ENCODE measurements at regions not wholly inside any gene's neighbourhood (a gene's known extent, or its start where the extent isn't known, plus 50 kb on each side); places are given as distances from the start of the nearest gene placed in this dataset.
A peak's percentile ranks its signal among the peaks of the same experiment; 100 is the strongest.

DNA sequence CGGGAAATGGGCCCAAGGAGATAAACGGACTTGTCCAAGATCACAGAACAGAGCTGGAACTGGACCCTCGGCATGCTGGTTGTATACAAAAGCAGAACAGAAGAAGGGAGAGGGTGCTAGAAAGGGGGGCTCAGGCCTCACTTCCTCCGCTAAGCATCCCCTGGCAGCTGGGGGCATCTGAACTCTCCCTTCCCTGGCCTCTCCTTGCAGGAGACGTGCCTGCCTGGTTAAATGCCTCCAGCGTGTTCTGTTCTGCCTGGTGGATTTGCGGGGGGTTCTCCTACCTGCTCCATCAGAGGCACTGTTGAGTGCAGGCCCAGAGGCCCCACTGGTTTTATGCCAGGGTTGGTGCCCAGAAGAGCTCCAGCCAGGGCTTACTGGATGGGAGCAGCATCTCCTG lies 124.7 kb downstream of the ZFP36L2 start:
- H3K4me3 ChIP-seq (ENCODE audit: low read depth, low read length): no peak overlapping the region
- no peaks in the 10 kb centered on the region for H3K27me3 ChIP-seq (ENCODE audit: control insufficient read depth, insufficient read depth, low read length)
- H3K27ac ChIP-seq (ENCODE audit: low read depth, low read length): peak overlapping the region; percentile 98
- H3K9me3 ChIP-seq (ENCODE audit: control insufficient read depth, insufficient read depth, low read length): no peaks in the 10 kb centered on the region
- WGBS (ENCODE audit: insufficient coverage): 46% methylated on average over 6 of the region's 7 CpGs
- peaks cover 66% of the 10 kb centered on the region for H3K4me1 ChIP-seq (ENCODE audit: control insufficient read depth, insufficient read depth, low read length)
- no peaks in the 10 kb centered on the region for H3K36me3 ChIP-seq (ENCODE audit: control insufficient read depth, insufficient read depth, low read length)
- no peak for DNase-seq (ENCODE audit: low read depth in 4 of 6, low spot score in 6 of 6)

DNA sequence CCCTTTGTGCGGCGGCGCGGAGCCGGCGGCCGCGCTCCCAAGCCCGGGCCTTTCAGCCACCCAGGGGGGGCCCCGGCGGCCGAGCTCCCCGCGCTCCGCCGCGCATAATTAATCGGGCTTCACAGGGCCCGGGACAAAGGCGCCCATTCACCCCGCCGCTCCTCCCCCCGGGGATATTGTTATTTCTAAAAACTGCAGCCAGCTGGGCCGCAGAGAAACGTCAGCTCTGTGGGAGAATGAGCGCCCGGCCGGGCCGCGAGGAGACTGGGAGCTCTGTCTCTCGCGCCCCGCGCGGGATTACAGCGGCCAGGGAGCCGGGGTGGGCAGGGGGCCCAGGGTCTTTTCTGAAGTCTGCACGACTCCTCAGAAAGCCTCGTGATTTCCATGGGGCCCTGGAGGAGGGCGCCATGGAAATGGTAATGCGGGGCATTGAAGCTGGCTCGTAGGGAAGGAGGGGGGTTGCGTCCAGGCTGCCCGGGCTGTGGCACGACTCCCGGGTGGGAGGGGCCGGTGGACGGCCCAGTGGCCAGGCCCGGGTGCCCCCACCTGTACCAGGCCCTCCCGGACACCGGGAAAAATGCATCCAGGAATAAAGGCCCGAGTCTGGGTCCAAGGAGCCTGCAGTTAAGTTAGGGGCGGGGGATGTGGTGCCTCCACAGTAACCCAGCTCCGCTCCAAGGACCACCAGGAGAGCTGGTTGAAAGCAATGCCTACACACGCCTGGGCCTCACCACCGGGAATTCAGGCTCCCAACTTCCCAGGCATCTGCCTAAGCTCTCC lies 125.3 kb downstream of the ZFP36L2 start:
- WGBS (ENCODE audit: insufficient coverage): 6% methylated on average over 55 of the region's 56 CpGs
- Histone ChIP-seq H3K4me1 (ENCODE audit: control insufficient read depth, insufficient read depth, low read length) (peaks cover 59% of the 10 kb centered on the region), H3K4me3 (ENCODE audit: low read depth, low read length) (peak overlapping the region; percentile 26), H3K9me3 (ENCODE audit: control insufficient read depth, insufficient read depth, low read length) (no peaks in the 10 kb centered on the region), H3K27me3 (ENCODE audit: control insufficient read depth, insufficient read depth, low read length) (no peaks in the 10 kb centered on the region), H3K36me3 (ENCODE audit: control insufficient read depth, insufficient read depth, low read length) (no peaks in the 10 kb centered on the region), H3K27ac (ENCODE audit: low read depth, low read length) (peak overlapping the region; percentile 98)
- peak; percentile 74 to 96 (median 87) for DNase-seq (ENCODE audit: low read depth in 4 of 6, low spot score in 6 of 6)

DNA sequence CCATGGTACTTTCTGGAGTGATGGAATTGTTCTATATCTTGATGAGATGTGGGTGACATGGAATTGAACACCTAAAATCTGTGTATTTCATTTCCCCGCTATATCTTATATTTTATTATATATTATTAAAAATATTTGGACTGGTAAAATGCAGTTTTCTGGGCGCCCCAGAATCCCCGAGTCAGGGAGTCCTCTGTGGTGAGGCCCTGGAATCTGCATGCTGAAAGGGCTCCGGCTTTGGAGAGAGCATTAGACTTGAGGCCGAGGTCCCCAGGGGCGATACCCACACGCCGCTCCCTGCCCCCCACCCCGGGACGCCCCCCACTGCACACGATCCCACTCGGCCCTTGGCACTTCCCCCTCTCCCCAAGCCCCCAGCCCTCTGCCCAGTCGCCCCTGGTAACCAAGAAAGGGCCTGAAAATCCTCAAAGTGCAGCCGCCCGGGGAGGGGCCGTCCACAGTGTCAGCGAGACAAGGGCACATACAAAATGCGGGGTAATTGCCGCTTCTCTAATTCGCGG lies 126.0 kb downstream of the ZFP36L2 start:
- Histone ChIP-seq H3K27me3 (ENCODE audit: control insufficient read depth, insufficient read depth, low read length) (no peaks in the 10 kb centered on the region), H3K4me3 (ENCODE audit: low read depth, low read length) (no peak overlapping the region), H3K9me3 (ENCODE audit: control insufficient read depth, insufficient read depth, low read length) (no peaks in the 10 kb centered on the region), H3K36me3 (ENCODE audit: control insufficient read depth, insufficient read depth, low read length) (no peaks in the 10 kb centered on the region), H3K4me1 (ENCODE audit: control insufficient read depth, insufficient read depth, low read length) (peaks cover 52% of the 10 kb centered on the region), H3K27ac (ENCODE audit: low read depth, low read length) (peak overlapping the region; percentile 98)
- no peak for DNase-seq (ENCODE audit: low read depth in 4 of 6, low spot score in 6 of 6)
- WGBS (ENCODE audit: insufficient coverage): 17% methylated on average over 16 of the region's 21 CpGs

DNA sequence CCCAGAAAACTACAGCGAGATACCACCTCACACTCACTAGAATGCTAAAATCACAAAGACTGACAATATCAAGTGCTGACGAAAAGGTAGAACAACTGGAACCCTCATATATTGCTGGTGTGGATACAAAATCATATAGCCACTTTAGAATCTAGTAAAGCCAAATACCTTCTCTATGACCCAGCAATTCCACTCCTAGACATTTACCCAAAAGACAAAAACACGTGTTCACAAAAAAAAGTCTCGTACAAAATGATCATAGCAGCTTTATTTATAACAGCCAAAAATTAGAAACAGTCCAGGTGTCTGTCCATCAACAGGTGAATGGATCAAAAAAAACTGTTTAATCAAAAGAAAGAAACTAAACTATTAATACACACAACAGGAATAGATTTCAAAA lies 126.6 kb downstream of the ZFP36L2 start:
- Histone ChIP-seq H3K36me3 (ENCODE audit: control insufficient read depth, insufficient read depth, low read length) (no peaks in the 10 kb centered on the region), H3K9me3 (ENCODE audit: control insufficient read depth, insufficient read depth, low read length) (no peaks in the 10 kb centered on the region), H3K4me1 (ENCODE audit: control insufficient read depth, insufficient read depth, low read length) (peaks cover 46% of the 10 kb centered on the region), H3K27ac (ENCODE audit: low read depth, low read length) (peak overlapping the region; percentile 40), H3K27me3 (ENCODE audit: control insufficient read depth, insufficient read depth, low read length) (no peaks in the 10 kb centered on the region), H3K4me3 (ENCODE audit: low read depth, low read length) (no peak overlapping the region)
- no CpG with 5 or more reads among the region's 4 CpGs for WGBS (ENCODE audit: insufficient coverage)
- DNase-seq (ENCODE audit: low read depth in 4 of 6, low spot score in 6 of 6): no peak

DNA sequence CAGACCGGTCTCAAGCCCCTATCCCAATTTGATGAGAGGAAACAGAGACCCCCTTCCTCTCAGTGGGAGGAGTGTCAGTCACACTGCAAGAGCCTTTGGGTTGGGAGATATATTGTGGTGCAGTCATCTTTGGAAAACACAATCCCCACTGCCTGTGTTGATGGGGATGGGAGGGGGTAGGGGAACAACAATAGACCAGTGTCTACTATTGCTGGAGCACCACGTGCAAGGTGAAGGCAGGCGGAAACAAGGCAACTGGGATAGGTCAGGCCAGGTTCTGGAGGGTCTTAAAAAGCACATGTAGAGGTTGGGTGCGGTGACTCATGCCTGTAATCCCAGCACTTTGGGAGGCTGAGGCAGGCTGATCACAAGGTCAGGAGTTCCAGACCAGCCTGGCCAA lies 127.9 kb downstream of the ZFP36L2 start:
- H3K4me1 ChIP-seq (ENCODE audit: control insufficient read depth, insufficient read depth, low read length): peaks cover 44% of the 10 kb centered on the region
- no peaks in the 10 kb centered on the region for H3K36me3 ChIP-seq (ENCODE audit: control insufficient read depth, insufficient read depth, low read length)
- H3K9me3 ChIP-seq (ENCODE audit: control insufficient read depth, insufficient read depth, low read length): no peaks in the 10 kb centered on the region
- H3K27me3 ChIP-seq (ENCODE audit: control insufficient read depth, insufficient read depth, low read length): no peaks in the 10 kb centered on the region
- no peak for DNase-seq (ENCODE audit: low read depth in 4 of 6, low spot score in 6 of 6)
- no peak overlapping the region for H3K4me3 ChIP-seq (ENCODE audit: low read depth, low read length)
- 64% methylated on average over 3 of the region's 4 CpGs for WGBS (ENCODE audit: insufficient coverage)
- peak overlapping the region; percentile 6 for H3K27ac ChIP-seq (ENCODE audit: low read depth, low read length)

DNA sequence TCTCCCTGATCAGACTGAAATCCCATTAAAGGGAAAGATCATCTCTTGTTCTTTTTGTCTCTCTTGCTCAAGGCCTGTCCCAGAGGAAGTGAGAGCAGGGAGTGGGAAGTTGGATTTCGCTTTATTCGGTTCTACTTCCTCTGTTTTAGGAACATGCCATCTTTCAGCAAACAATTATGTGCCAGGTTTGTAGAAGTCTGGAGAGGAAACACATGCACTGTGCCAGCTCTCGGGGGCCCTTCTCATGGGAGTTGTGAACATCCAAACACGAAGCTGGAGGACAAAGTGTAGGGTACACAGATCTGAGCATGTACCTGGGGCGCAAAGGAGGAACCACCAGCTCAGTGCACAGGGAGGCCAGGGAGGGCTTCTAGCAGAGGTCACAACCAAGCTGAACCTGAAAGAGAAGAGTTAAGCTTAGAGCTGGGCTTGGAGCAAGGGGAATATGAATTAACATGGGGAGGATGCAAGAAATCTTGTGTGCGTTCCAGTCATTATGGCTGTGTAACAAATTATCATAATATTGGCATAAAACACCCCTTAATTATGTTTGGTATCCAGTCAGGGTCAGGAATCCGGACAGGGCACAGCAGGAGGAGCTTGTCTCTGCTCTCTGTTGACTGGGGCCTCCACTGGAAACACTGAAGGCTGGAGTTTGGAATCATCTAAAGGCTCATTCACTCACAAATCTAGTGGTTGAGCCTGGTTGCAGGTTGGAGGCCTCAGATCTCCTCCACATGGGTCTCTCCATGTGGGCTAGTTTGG lies 128.6 kb downstream of the ZFP36L2 start:
- H3K9me3 ChIP-seq (ENCODE audit: control insufficient read depth, insufficient read depth, low read length): no peaks in the 10 kb centered on the region
- H3K36me3 ChIP-seq (ENCODE audit: control insufficient read depth, insufficient read depth, low read length): no peaks in the 10 kb centered on the region
- peak overlapping the region; percentile 6 for H3K27ac ChIP-seq (ENCODE audit: low read depth, low read length)
- no peaks in the 10 kb centered on the region for H3K27me3 ChIP-seq (ENCODE audit: control insufficient read depth, insufficient read depth, low read length)
- peaks cover 44% of the 10 kb centered on the region for H3K4me1 ChIP-seq (ENCODE audit: control insufficient read depth, insufficient read depth, low read length)
- no peak overlapping the region for H3K4me3 ChIP-seq (ENCODE audit: low read depth, low read length)
- WGBS (ENCODE audit: insufficient coverage): 83% methylated on average over 4 of the region's 7 CpGs
- DNase-seq (ENCODE audit: low read depth in 4 of 6, low spot score in 6 of 6): no peak

DNA sequence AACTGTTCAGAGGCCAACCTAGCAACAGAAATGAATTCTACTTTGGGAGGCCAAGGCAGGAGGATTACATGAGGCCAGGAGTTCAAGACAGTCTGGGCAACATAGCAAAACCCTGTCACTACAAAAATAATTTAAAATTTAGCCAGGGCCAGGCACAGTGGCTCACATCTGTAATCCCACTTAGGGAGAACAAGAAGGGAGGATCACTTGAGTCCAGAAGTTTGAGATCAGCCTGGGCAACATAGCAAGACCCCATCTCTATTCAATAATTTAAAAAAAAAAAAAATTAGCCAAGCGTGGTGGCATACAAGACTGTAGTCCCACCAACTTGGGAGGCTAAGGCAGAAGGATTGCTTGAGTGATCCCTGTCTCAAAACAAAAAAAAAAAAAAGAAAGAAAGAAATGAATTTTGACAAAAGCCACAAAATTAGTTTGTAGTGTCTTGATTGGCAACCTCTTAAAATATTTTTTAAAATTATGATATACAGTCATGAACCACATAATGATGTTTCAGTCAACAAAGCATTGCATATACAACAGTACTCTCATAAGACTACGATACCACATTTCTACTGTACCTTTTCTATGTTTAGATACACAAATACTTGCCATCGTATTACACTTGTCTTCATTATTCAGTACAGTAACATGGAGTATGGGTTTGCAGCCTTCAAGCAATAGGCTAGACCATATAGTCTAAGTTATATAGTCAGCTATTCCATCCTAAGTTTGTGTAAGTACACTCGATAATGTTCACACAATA lies 130.7 kb downstream of the ZFP36L2 start:
- peaks cover under 1% of the 10 kb centered on the region for H3K9me3 ChIP-seq (ENCODE audit: control insufficient read depth, insufficient read depth, low read length)
- no peak overlapping the region for H3K27ac ChIP-seq (ENCODE audit: low read depth, low read length)
- WGBS (ENCODE audit: insufficient coverage): 100% methylated on average over 1 of the region's 4 CpGs
- H3K4me3 ChIP-seq (ENCODE audit: low read depth, low read length): no peak overlapping the region
- H3K27me3 ChIP-seq (ENCODE audit: control insufficient read depth, insufficient read depth, low read length): no peaks in the 10 kb centered on the region
- DNase-seq (ENCODE audit: low read depth in 4 of 6, low spot score in 6 of 6): no peak
- H3K4me1 ChIP-seq (ENCODE audit: control insufficient read depth, insufficient read depth, low read length): peaks cover 23% of the 10 kb centered on the region
- H3K36me3 ChIP-seq (ENCODE audit: control insufficient read depth, insufficient read depth, low read length): no peaks in the 10 kb centered on the region

DNA sequence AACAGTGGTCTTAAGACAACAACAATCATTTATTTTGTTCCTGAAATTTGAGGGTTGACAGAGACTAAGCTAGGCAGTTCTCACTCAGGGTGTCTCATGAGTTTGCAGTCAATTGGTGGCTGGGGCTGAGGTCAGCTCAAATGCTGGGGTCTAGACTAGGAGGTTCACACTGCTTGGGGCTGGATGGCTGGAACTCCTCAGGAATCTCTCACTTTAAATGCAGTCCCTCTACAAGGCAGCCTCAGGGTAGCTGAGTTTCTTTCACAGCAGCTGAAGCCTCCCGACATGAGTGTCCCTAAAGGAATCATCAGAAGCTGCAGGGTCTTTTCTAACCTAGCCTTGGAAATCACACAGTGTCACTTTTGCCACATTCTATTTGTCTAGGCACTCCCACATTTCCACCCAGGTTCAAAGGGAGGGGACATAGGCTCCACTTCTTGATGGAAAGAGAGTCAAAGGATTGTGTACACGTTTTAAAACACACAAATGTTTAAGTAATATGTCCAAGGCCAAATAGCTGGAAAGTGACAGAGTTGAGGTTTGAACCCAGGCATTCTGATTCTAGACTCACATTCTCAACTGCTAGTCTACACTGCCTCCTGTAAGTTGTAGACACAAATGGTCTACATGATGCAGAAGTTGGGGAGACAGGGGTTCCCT lies 133.8 kb downstream of the ZFP36L2 start:
- no peak overlapping the region for H3K4me3 ChIP-seq (ENCODE audit: low read depth, low read length)
- DNase-seq (ENCODE audit: low read depth in 4 of 6, low spot score in 6 of 6): no peak
- H3K27me3 ChIP-seq (ENCODE audit: control insufficient read depth, insufficient read depth, low read length): no peaks in the 10 kb centered on the region
- no peak overlapping the region for H3K27ac ChIP-seq (ENCODE audit: low read depth, low read length)
- peaks cover 5% of the 10 kb centered on the region for H3K9me3 ChIP-seq (ENCODE audit: control insufficient read depth, insufficient read depth, low read length)
- WGBS (ENCODE audit: insufficient coverage): 100% methylated on average over 1 of the region's 2 CpGs
- peaks cover 7% of the 10 kb centered on the region for H3K4me1 ChIP-seq (ENCODE audit: control insufficient read depth, insufficient read depth, low read length)
- no peaks in the 10 kb centered on the region for H3K36me3 ChIP-seq (ENCODE audit: control insufficient read depth, insufficient read depth, low read length)

DNA sequence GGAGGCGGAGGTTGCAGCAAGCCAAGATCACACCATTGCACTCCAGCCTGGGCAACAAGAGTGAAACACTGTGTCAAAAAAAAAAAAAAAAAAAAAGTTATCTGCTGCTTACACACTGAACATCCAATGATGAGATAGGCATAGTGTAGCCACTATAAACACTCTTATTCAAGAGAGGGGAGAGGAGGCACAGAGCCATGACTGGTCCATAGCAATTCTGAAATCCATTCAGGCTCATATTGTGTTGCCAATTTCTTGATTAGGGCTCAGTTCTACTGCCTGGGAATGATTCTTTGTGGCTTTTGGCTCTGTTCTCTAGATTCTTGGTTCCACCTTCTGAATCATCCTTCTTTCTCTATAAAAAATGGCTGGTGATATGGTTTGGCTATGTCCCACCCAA lies 136.1 kb downstream of the ZFP36L2 start:
- Histone ChIP-seq H3K4me1 (ENCODE audit: control insufficient read depth, insufficient read depth, low read length) (peaks cover 24% of the 10 kb centered on the region), H3K27me3 (ENCODE audit: control insufficient read depth, insufficient read depth, low read length) (no peaks in the 10 kb centered on the region), H3K27ac (ENCODE audit: low read depth, low read length) (no peak overlapping the region), H3K4me3 (ENCODE audit: low read depth, low read length) (no peak overlapping the region), H3K9me3 (ENCODE audit: control insufficient read depth, insufficient read depth, low read length) (peaks cover 5% of the 10 kb centered on the region), H3K36me3 (ENCODE audit: control insufficient read depth, insufficient read depth, low read length) (no peaks in the 10 kb centered on the region)
- no peak for DNase-seq (ENCODE audit: low read depth in 4 of 6, low spot score in 6 of 6)
- WGBS (ENCODE audit: insufficient coverage): no CpG with 5 or more reads among the region's 1 CpG

Measured in spinal cord (tissue), 9 donors.